Stimulated activated CD4-positive, alpha-beta T cell treated with anti-CD3 and anti-CD28 coated beads, TNF-alpha, amount 100 ng/mL, for 1 hour (primary cell): ENCODE measurements at regions not wholly inside any gene's neighbourhood (a gene's known extent, or its start where the extent isn't known, plus 50 kb on each side); places are given as distances from the start of the nearest gene placed in this dataset.

Experiments
- DNase-seq, 3 donors: peaks; one replicate each; pipeline ENCODE4 v3.0.0-alpha.2; 2020; ENCODE audit warnings: low read depth in 3 of 3, low spot score in 1 of 3

DNA sequence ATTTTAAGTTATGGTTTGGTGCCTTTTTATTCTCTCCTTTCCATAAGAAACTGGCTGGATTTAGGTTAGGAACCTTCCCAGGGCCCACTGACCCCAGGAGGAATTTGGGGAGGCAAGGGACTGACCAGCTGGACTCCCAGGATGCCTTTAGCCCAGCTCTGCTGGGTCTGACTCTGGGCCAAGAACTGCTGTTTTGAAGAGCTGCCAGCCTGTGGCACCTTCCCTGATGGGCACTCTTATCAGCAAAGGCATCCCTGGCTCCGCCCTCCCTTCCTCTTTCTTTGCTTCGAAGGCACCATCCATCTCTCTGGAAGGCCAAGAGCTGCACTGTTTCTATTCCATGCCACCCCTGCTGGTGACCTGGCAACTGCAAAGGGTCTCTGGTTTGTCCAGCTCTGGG lies 174.7 kb downstream of the POU4F1 start:
- no peak for DNase-seq

DNA sequence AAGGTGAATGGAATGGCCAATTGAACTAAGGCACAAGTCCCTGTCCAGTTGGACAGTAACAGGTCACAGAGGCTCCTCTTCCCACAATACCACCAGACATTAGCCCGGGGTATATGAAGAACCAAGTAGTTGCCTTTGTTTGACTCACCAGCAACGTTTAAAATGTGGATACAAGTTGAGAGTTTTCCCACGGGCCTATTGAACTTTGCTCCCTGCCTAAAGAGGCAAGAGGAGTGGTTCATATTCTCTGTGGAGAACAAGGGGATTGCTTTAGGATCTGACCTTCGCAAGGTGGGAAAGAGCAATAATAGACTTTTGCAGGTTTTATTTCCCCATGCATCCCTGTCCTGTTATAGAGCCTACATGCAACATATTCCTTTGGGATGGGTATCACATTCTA lies 177.2 kb downstream of the POU4F1 start:
- no peak for DNase-seq

DNA sequence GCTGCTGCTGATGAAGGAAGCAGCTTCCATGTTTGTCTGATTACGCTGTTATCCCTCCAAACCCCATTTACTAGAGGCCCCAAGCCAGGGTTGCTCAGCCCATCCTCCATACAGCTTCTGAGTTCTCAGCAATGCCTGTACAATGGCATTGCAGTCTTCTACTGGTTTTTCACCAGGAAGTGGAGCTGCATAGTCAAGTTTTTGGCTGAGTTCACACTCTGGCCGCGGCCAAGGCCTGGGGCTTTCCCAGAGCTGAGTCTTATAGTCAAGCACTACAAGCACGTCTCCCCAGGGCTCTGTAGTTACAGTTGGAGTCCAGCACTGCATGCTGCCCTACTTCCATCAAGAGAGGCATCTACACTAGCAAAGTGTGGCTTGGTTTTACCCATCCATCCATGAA lies 182.5 kb downstream of the POU4F1 start:
- DNase-seq, result no peak

DNA sequence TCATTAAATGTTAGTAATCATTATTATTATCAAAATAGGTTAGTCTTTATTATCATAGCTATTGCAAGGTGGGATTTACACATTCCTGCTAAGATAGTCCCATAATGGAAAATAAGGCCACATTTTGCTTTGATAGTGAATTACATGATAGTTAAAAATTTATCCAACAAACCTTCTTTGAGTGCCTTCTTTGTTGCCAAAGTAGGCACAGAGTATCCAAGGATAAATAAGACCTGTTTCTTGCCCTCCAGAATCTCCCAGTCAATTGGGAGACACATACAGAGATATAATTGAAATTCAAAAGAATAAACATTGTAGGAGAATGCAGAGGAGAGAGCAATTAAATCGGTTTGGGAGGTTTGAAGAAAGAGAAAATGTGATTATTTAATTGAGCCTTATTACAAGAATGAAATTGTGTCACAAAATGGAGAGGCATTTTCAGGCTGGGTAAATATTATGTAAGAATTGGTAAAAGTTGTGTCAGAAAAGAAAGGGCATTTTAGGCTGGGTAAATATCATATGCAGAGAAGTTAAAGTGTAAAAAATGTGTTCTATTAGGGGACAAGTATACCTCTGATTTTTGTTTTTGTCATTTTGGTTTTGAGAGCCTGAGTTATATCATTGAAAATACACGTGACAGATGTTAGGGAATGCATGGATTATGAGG lies 189.3 kb downstream of the POU4F1 start:
- no peak for DNase-seq

DNA sequence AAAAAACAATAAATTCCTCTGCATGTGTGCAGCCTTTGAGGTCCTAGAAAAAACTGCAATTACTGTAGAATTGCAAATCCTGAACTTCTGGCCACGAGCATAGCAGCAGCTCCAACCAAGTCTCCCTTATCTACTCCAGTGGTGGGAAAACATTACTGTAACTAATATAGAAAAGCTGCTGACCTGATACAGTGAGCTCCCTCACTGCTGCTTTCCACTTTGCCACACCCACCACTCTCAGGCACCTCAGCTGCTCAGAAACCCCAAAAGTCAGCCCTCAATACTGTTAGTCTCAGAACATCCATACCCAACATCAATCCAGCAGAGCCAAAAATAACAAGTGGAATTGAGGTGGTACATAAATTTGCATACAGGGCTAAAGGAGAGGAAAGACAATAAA lies 192.5 kb downstream of the POU4F1 start:
- DNase-seq, result no peak

DNA sequence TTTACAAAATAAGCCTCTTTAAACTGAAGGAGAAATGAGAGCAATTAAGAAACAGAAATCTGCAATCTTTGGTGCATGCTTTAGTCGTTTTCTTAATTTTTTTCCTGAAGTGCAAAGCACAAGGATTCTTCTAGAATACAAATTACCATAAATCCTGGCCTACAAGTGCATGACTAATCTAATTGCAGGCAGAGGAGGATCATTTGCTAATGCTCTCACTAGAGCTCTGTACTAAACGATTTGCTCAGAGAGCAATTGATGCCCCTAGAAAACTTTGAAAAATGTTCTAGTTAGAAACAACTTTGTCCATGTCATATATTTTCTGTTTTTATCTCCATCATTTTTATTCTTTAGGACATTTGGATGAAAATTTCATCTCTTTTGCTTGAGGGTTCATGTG lies 193.2 kb downstream of the POU4F1 start:
- no peak for DNase-seq

DNA sequence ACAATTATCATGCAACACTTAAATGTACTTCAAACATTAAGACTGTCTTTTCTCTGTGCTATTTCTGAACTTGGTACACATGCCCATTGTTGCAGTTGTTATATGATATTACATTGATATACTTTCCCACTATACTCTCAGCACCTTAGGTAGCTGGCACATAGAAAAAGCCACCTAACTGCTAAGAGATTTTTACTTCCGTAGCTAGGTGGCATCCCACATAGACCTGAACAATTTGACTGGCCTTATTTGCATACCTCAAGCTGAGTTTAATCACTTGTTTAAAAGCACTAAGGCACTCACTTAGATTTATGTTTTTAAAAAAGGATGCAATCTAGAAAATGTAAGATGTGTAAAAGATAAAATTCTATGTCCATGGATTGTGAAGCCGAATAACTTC lies 194.2 kb downstream of the POU4F1 start:
- no peak for DNase-seq

DNA sequence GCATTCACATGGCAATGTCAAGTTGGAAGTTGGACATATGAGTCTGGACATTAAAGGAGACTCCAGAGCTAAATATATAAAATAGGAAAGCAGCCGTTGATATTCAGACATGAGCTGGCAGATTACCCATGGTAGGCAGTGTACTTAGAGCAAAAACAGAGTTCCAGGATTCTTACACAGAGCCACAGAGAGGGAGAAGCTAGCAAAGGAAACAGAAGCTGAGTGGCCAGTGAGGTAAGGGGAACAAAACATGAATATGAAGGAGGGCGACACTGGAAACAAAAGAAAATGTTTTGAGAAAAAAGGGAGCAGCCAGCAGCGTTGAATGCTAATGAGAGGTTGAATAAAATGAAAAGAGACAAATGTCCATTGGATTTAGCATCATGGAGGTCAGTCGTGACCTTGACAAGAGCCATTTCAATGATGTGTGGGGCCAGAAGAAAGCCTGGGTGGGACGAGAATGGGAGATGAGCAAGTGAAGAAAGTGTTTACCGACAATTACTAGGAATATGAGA lies 198.4 kb downstream of the POU4F1 start:
- no peak for DNase-seq

DNA sequence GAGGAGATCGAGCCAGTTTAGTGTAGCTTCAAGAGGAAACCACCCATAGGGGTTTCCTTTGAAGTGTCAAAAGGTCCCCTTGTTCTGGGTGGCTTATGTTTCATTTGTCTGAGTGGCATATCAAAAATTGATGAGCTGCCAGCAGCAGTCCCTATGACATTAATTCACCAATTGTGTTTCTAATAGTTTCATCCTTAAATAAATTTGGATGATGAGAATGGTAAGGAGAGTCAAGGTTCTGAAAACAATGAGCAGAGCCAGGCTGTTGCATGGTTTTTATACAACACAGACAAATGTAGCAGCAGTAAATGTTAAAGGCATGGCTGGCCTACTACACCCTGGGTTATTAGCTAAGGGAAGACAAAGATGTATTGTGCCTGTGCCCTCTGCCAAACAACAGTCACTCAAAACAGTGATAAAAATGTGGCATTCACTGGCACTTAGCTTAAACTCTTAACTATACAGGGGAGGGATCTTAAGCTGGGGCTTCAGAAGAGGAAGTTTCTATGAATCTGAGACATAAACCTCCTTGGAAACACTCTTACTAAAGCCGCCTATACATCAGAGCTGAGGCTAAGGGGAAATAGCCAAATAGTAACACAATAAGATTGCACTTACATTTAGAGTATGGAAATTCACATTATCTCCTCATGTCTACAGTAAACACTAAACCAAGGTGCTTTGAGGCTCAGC lies 200.5 kb downstream of the POU4F1 start:
- DNase-seq, result no peak

DNA sequence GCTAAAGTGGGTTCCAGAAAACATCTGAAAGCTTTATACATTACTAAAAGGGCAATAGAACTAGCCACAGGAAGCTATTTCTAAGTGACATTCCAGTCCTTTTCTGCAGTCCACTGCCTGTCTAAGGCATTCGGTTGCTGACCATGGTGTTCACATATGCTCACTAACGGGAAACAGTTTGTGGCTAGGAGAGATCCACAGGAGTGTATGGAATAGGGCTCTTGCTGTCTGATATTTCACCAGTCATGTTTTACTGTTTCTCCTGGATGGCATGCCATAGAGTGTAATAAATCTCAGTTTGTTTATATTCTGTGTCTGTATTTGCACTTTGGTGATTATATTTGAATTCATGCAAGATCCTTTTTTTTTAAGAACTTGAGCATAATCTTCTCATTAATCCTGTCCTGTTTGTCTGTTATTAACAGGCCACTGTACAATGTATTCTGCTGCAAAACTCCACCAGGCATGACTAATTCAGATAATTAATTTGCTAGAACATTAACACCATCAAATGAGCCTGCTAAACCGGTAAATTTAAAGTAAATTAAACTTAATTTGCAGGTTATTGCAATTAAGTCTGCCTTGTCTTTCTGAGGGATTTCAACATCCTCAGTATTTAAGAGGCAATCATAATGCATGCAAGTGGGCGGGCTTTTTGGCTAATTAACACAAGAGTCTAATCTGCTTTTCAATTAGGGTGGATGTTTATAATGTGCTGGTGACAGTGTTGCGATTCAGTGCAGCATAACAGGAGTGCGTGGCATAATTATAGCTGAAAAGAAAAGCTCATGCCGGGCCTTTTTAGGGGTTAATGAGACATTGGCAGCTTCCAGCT lies 201.3 kb downstream of the POU4F1 start:
- no peak for DNase-seq

DNA sequence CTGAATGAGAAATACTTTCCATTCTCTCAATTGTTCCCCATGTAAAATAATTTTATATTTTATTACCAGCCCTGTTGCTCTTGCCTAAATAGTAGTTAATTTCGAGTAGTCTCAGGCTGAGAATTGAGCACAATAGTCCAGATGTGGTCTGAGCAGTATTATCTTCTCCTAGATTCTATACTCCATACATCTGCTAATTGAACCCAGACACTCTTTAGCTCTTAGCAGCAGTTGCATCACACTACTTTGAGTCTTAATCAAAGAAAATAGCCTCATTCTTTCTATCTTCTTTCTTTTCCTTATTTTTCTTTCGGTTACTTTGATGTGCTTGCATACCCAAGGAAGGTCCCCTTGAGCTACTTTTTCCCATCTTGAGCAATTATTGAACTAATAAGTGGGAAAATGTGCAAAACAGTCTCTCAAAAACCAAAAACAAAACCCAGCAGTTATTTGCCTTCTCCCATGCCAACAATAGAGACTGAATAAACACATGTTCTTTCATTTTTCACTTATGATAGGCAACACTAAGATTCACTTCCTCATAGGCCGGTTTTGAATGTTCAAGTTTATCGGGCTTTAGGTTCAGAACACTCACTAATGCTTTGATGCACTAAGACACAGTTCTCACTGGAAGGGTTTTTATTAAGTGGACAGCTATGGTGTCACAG lies 204.5 kb downstream of the POU4F1 start:
- no peak for DNase-seq

DNA sequence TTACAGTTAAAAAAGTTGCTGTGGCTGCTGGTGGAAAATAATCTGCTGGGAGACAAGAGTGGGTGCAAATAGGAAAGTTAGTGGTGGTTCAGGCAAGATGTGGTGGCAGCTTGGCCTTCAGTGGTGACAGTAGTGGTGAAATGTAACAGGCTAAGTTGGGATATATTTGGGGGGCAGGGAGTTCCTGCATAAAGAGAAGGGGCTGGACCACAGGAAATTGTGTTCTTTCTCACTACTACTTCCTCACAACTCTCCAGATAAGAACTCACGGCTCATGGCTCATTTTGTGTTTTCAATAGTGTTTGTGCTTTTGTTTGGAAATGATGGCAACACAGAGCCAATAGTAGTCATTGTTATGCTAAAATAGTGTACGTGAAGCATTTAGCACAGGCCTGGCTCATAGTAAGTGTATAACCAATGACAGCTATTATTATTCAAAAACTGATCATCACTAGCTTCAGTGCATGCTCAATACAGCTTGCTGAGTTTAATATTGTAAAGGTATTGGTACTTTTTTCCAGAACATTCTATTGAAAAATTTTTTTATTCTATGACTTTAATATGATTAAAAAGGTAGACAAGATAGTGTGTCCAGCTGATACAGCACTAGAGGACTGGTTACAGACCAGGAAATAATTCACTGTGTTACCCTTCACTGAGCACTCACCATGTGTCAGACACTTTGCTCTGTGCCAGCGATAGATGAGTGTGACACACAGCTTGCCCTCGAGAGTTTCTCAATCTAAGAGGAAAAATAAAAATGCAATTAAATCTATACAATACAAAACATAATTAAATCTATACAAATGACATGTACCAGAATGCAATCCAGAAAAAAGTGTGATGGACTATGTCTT lies 209.8 kb downstream of the POU4F1 start:
- no peak for DNase-seq

DNA sequence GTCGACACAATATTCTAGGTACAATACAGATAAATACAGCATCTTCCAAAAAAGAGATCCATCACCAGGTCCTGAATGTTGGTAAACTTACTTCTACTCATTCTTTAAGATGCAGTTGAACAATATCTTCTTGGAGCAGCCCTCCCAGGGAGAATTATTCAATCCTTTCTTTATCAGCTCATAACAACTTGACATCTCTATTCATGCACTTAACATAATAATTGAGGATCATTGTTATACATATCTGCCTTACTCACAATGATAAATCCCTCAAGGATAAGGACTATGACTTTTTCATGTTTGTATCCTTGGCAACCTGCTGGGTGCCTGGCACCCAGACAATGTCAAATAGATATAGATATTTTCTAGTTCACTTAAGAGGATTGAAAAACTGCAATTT lies 219.5 kb downstream of the POU4F1 start:
- no peak for DNase-seq

DNA sequence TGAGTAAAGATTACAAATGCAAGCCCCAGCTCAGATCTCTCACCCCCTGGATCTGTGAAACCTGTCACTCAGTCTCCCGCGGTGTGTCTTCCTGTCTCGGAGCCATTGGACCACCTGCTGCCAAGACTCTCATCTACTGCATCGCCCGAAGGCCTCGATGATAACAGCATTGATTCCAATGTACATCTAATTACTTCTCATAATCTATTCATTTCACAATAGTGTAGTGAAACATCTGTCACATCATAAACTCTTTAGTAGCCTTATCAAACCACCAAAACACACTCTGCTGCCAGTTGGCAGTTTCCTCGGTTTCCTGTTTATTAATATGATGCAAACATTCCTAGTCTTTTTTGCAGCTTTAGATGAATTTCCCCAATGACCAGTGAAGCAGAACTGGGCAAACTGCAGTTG lies 220.3 kb downstream of the POU4F1 start:
- DNase-seq, result no peak

DNA sequence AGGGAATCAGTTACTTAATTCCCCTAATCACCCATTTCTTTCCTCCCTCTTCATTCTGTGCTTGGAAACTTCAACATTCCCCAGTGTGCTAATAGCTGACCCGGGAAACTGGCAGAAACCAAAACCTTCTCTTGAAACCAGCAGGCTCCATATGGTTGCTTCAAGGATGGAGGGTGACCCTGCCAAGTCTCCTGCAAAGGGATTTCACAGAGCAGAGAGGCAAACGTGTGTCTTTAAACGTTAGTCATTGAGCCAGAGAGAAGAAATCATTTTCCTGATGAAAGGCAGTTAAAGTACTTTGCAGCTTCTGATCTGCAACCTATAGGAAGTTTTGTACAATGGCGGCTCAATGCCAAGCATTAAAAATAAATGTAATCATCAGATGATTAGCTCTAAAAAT lies 220.9 kb downstream of the POU4F1 start:
- DNase-seq, result no peak

DNA sequence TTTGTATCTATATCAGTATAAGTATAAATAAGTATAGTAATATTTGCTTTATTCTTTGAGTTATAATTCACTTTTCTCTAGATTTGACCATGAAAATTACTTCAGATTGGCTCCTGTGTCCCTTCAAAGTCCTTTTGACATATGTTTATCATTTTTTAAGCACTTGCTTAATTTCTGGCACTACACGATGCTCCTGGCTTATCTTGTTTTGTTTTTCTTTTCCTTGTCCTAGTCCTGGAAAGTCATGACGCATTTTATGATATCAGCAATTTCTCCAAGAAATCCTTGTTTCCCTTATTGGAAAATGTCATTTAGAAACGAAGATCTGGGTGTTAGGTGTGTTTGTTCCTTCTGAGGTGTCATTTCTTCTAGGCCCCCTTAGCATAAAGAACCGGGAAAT lies 226.5 kb downstream of the POU4F1 start:
- DNase-seq, result no peak

DNA sequence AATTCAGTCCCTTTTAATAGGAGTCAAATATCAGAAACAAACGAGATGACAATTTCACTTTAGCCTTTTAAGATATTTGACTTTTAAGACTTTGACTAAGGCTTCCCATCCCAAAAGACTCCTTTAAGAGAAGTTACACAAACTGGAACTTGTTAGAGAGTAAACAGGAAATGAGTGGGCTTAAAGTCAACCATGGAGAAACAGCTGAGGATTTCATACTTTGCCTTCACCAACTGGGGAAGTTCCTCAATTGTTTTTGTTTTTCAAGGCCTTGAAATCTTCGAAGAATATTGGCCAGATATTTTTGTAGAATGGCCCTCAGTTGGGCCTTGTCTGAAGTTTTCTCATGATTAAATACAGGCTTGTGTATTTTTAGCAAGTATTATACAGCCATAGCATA lies 227.3 kb downstream of the POU4F1 start:
- DNase-seq, result no peak

DNA sequence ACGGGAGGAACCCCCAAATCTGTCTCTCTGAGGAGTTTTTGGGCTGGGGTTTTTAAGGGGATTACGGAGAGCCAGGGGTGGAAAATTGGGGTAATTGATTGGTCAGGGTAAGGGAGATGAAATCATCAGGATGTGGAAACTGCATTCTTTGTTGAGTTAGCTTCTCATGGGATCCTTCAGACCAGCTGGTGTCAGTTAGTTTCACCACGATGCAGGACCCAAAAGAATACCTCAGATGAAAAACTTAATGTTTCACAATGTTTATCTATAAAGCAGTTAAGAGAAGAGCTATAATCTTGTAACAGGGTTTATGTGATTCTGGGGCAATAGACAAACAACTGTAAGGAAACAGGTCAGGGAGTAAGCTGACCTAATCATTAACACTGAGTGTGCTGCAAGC lies 230.8 kb downstream of the POU4F1 start:
- DNase-seq, result no peak

DNA sequence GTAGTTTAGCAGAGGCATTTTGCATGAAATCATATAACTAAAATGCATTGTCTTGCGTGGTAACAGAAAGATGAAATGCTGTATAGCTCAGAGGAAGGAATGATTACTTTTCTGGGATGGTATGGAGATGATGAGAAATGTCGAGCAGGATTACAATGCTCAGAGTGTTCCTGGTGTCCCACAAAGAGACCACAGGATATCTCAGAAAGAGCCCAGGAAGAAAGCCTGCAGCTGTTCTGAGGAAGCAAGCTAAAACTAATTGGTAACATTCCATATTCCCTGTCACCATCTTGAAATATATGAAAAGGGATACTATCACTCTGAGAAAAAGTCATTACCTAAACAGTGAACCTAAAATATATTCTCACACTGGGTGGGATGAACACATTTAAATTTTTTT lies 233.1 kb downstream of the POU4F1 start:
- DNase-seq, result no peak

DNA sequence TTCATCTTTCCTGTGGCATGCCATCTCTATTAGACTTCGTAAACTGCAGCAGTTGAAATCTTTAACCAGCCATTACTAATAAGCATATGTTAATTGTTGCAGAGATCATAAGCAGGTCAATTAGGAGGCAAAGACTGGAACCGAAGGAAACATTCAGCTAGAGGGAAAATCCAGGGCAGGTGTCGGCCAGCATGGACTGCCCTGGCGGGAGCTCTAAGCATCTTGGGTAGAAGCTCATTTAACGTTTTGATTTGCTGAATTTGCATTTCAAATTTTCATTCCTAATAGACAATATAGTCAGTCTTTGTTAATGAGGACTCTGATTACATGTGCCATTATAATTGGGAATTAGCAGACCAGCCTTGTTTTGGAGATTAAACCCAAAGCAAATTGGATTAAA lies 238.6 kb downstream of the POU4F1 start:
- no peak for DNase-seq

DNA sequence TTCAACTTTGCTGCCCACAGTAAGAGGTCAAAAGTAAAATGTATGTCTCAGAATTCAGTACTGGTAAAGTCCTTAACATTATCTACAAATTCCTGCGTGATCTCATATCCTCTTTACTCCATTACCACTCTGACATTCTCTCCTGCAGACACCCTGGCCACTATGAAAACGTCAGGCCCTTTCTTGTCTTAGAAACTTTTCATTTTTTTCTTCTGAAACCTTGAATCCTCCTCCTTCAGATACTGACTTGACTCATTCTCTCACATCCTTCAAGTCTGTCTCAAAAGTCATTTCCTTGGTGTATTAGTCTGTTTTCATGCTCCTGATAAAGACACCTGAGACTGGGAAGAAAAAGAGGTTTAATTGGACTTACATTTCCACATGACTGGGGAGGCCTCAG lies 262.3 kb downstream of the POU4F1 start:
- no peak for DNase-seq
